Left lung (tissue), 4 donors: ENCODE measurements at regions not wholly inside any gene's neighbourhood (a gene's known extent, or its start where the extent isn't known, plus 50 kb on each side); places are given as distances from the start of the nearest gene placed in this dataset.
A peak's percentile ranks its signal among the peaks of the same experiment; 100 is the strongest.

ENCODE experiments used
- ATAC-seq: fragments of 200-7000 bp; cut with Tn5 transposase; one replicate; pipeline ENCODE4 v1.9.1; 2020; ENCODE audit warnings: moderate library complexity
- DNase-seq, 4 donors: peaks; one replicate each; pipeline ENCODE4 v3.0.0-alpha.2; 2013 to 2020
- H3K27ac ChIP-seq, 2 donors: fragments of 200-600 bp; sonication (generic) in 1 of 2; one replicate each; pipeline versions ENCODE4 v1.5.0 to v1.8.0; 2020 to 2021
- H3K27me3 ChIP-seq, 2 donors: fragments of 200-600 bp; sonication (generic) in 1 of 2; one replicate each; pipeline versions ENCODE4 v1.5.0 to v1.8.0; 2020 to 2021
- H3K36me3 ChIP-seq, 2 donors: fragments of 200-600 bp; sonication (generic) in 1 of 2; one replicate each; pipeline versions ENCODE4 v1.5.0 to v1.8.0; 2020 to 2021
- H3K4me1 ChIP-seq, 2 donors: fragments of 200-600 bp; one replicate each; pipeline ENCODE4 v1.8.0; 2021
- H3K4me3 ChIP-seq, 2 donors: fragments of 200-600 bp; sonication (generic) in 1 of 2; one replicate each; pipeline versions ENCODE4 v1.5.0 to v1.8.0; 2020 to 2021; ENCODE audit warnings: mild to moderate bottlenecking in 1 of 2
- H3K9me3 ChIP-seq, 2 donors: fragments of 200-600 bp; sonication (generic) in 1 of 2; one replicate each; pipeline versions ENCODE4 v1.5.0 to v1.8.0; 2020 to 2021
- intact Hi-C, 2 donors: fragments of 100-400 bp; cut with DNase I; formaldehyde crosslinking; loops; one replicate each; pipeline versions ENCODE4 v1.11.2 to v1.14.2; 2022
- TF ChIP-seq, protein P1 (sequence below), 2 donors: fragments of 200-600 bp; sonication (generic) in 1 of 2; IDR thresholded peaks; one replicate each; pipeline versions ENCODE4 v1.5.0 to v1.8.0; 2021; ENCODE audit warnings: antibody characterized with exemption in 2 of 2
- donor health status: DM: no; HTN: yes; CAD: no.
- donor health status: DM: no; HTN: no; CAD: no.

DNA sequence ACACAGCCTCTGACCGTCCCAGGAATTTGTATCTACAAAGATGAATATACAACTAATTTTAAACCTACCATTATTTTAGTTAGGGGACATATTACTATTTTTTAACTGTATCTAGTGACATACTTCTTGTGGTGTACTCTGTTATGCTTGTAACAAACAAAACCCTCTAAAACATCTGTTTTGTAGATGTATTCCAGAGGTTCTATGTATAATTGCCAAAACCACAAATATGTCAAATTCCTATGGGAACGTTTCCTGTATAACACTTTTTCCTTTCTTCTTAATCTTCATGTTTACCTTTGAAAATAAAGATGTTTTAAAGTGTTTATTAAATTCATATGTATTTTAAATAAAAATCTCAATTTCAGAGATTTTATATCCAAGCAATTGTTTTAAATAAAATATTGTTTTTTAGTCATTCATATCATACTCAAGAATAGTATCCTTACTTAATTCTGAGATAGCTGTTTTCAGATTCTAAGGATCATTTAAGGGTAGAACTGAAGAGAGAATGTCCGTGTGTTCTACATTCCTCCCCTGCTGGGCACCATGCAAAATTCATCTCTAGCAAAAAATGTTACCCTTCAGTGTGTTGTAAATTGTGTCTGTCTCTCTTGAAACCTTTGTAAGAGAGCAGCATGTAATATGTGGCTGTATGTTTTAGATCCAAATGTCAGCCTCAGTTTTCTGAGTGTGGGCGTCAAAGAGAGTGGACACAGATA is 1327.7 kb downstream of the EFNB2 start:
- Histone ChIP-seq H3K4me1 (no peaks in the 10 kb centered on the region), H3K27ac (no peak overlapping the region), H3K36me3 (no peaks in the 10 kb centered on the region), H3K4me3 (no peak overlapping the region), H3K9me3 (no peaks in the 10 kb centered on the region), H3K27me3 (no peaks in the 10 kb centered on the region)
- DNase-seq, result no peak
- no peak for ATAC-seq
- TF ChIP-seq, protein P1, sequence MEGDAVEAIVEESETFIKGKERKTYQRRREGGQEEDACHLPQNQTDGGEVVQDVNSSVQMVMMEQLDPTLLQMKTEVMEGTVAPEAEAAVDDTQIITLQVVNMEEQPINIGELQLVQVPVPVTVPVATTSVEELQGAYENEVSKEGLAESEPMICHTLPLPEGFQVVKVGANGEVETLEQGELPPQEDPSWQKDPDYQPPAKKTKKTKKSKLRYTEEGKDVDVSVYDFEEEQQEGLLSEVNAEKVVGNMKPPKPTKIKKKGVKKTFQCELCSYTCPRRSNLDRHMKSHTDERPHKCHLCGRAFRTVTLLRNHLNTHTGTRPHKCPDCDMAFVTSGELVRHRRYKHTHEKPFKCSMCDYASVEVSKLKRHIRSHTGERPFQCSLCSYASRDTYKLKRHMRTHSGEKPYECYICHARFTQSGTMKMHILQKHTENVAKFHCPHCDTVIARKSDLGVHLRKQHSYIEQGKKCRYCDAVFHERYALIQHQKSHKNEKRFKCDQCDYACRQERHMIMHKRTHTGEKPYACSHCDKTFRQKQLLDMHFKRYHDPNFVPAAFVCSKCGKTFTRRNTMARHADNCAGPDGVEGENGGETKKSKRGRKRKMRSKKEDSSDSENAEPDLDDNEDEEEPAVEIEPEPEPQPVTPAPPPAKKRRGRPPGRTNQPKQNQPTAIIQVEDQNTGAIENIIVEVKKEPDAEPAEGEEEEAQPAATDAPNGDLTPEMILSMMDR (IDR thresholded peaks at IDR 0.05), result no peak
- intact Hi-C loops, result no loop called here

DNA sequence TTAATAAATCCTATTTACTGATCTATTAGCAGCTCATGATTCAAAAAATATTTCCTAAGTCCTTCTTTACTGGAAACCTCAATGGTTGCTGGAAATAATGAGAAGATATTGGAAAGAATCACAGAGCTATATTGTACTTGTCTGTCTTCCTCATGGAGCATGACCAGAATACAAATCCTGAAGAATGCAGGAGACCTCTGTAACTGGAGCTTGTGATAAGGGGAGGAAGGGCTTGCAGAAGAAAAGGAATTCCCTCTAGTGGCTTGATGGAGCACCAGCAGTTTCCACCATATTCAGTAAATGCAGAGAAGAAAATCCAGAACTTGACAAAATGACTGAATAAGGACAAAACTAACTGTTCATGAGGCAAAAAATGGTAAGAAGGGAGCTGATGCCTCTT is 1333.1 kb downstream of the EFNB2 start:
- Histone ChIP-seq H3K4me3 (no peak overlapping the region), H3K27ac (no peak overlapping the region), H3K27me3 (no peaks in the 10 kb centered on the region), H3K4me1 (no peaks in the 10 kb centered on the region), H3K36me3 (no peaks in the 10 kb centered on the region), H3K9me3 (no peaks in the 10 kb centered on the region)
- TF ChIP-seq, protein P1 (IDR thresholded peaks at IDR 0.05), result peak; percentile 44 to 53
- intact Hi-C loops, result no loop called here
- peak in 1 of 4 donors; percentile 7 for DNase-seq
- peak; percentile 81 for ATAC-seq

DNA sequence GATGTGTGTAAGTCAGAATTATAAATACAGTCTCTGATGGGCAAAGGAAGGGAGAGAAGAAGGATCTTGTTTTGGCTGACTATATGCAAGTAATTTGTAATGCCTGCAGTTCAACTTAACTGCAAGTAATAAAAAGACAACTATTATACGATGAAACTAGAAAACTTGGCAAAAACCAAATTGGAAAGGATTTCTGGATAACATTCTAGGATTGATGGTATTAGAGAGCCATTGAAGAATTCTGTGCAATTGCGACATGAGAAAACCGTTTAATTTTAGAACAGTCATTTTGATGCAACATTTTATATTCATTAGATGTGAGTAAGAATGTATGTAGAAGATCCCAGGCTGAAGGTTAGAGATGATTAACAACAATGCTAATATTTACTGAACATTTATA is 1334.1 kb downstream of the EFNB2 start:
- no peaks in the 10 kb centered on the region for H3K27me3 ChIP-seq
- intact Hi-C loops, result no loop called here
- no peaks in the 10 kb centered on the region for H3K36me3 ChIP-seq
- H3K4me3 ChIP-seq, result no peak overlapping the region
- no peaks in the 10 kb centered on the region for H3K9me3 ChIP-seq
- ATAC-seq (no peak), DNase-seq (no peak)
- H3K27ac ChIP-seq, result no peak overlapping the region
- TF ChIP-seq, protein P1 (IDR thresholded peaks at IDR 0.05), result no peak
- no peaks in the 10 kb centered on the region for H3K4me1 ChIP-seq

DNA sequence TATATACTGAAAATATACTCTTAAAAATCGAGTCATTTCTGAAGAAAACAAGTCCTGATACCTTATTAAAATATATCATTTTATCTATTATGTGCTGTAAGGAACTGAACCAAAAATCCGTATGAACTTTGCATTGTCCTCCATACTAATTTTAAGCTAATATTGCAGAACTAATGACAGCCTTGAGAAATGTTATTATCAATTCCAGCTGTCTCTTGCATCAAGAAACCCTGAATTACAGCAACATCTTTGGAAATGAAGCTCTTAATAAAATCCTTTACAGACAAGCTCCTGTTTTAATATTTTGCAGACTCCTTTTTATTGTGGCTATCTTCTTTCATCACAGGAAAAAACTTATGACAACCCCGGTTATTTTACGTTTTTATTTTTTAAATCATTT is 1335.3 kb downstream of the EFNB2 start:
- no peak for DNase-seq
- Histone ChIP-seq H3K9me3 (no peaks in the 10 kb centered on the region), H3K36me3 (no peaks in the 10 kb centered on the region), H3K4me1 (no peaks in the 10 kb centered on the region), H3K27me3 (no peaks in the 10 kb centered on the region), H3K27ac (no peak overlapping the region), H3K4me3 (no peak overlapping the region)
- TF ChIP-seq, protein P1 (IDR thresholded peaks at IDR 0.05), result no peak
- ATAC-seq, result no peak
- intact Hi-C loops, result no loop called here

DNA sequence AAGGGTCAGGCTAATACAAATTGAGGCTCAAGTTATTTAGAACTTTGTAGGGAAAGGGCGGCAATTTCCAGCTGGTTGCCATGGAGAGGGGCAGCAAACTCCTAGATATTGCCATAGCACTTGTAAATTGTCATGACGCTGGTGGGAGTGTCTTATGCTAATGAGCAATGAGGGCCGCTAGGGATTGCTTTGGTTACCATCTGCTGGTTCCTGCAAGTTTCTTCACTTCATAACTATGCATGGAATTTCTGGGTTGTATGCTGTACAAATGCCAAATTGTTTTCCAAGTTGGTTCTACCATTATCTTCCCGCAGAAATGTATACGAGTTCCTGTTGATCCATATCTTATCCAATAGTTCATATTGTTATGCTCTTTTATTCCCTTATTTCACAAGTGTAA is 1339.4 kb downstream of the EFNB2 start:
- ATAC-seq (peak; percentile 33), DNase-seq (no peak)
- Histone ChIP-seq H3K27ac (no peak overlapping the region), H3K4me3 (no peak overlapping the region), H3K36me3 (no peaks in the 10 kb centered on the region), H3K9me3 (no peaks in the 10 kb centered on the region), H3K4me1 (no peaks in the 10 kb centered on the region), H3K27me3 (no peaks in the 10 kb centered on the region)
- intact Hi-C loops, result no loop called here
- TF ChIP-seq, protein P1 (IDR thresholded peaks at IDR 0.05), result no peak
